ENCODE measurements at regions not wholly inside any gene's neighbourhood (a gene's known extent, or its start where the extent isn't known, plus 50 kb on each side); places are given as distances from the start of the nearest gene placed in this dataset.

GRCh38 chr3:161598639-161599038, 102.0 kb downstream of the OTOL1 start:
- TF ChIP-seq CTCF (IDR thresholded peaks at IDR 0.05; ENCODE audit: control insufficient read depth, insufficient read depth, low read depth, low read length, missing control alignments), result no peak

GRCh38 chr3:161599697-161600096, 103.1 kb downstream of the OTOL1 start:
- H3K4me3 ChIP-seq (ENCODE audit: control insufficient read depth, low read depth, low read length), result no peak overlapping the region
- TF ChIP-seq CTCF (IDR thresholded peaks at IDR 0.05; ENCODE audit: control insufficient read depth, insufficient read depth, low read depth, low read length, missing control alignments), result no peak
- no peak for DNase-seq (ENCODE audit: low read depth)

More at GRCh38 chr3:161598639-161599038, 102.0 kb downstream of the OTOL1 start:
- no peak overlapping the region for H3K4me3 ChIP-seq (ENCODE audit: control insufficient read depth, low read depth, low read length)
- no peak for DNase-seq (ENCODE audit: low read depth)

- TF ChIP-seq CTCF (IDR thresholded peaks at IDR 0.05; ENCODE audit: control insufficient read depth, insufficient read depth, low read depth, low read length, missing control alignments), result no peak
- DNase-seq (ENCODE audit: low read depth), result no peak
- H3K4me3 ChIP-seq (ENCODE audit: control insufficient read depth, low read depth, low read length), result no peak overlapping the region
Measured at GRCh38 chr3:161600173-161600572, 103.6 kb downstream of the OTOL1 start.

GRCh38 chr3:161602475-161602874, 105.9 kb downstream of the OTOL1 start:
- TF ChIP-seq CTCF (IDR thresholded peaks at IDR 0.05; ENCODE audit: control insufficient read depth, insufficient read depth, low read depth, low read length, missing control alignments), result no peak
- no peak overlapping the region for H3K4me3 ChIP-seq (ENCODE audit: control insufficient read depth, low read depth, low read length)
- no peak for DNase-seq (ENCODE audit: low read depth)

- no peak overlapping the region for H3K4me3 ChIP-seq (ENCODE audit: control insufficient read depth, low read depth, low read length)
- no peak for TF ChIP-seq CTCF (IDR thresholded peaks at IDR 0.05; ENCODE audit: control insufficient read depth, insufficient read depth, low read depth, low read length, missing control alignments)
- no peak for DNase-seq (ENCODE audit: low read depth)
Measured at GRCh38 chr3:161602918-161603317, 106.3 kb downstream of the OTOL1 start.

GRCh38 chr3:161607056-161607455, 110.4 kb downstream of the OTOL1 start:
- no peak overlapping the region for H3K4me3 ChIP-seq (ENCODE audit: control insufficient read depth, low read depth, low read length)
- DNase-seq (ENCODE audit: low read depth), result no peak
- no peak for TF ChIP-seq CTCF (IDR thresholded peaks at IDR 0.05; ENCODE audit: control insufficient read depth, insufficient read depth, low read depth, low read length, missing control alignments)

GRCh38 chr3:161619351-161619750, 122.7 kb downstream of the OTOL1 start:
- no peak for TF ChIP-seq CTCF (IDR thresholded peaks at IDR 0.05; ENCODE audit: control insufficient read depth, insufficient read depth, low read depth, low read length, missing control alignments)
- DNase-seq (ENCODE audit: low read depth), result no peak
- H3K4me3 ChIP-seq (ENCODE audit: control insufficient read depth, low read depth, low read length), result no peak overlapping the region
